ENCODE measurements at regions not wholly inside any gene's neighbourhood (a gene's known extent, or its start where the extent isn't known, plus 50 kb on each side); places are given as distances from the start of the nearest gene placed in this dataset.

DNA sequence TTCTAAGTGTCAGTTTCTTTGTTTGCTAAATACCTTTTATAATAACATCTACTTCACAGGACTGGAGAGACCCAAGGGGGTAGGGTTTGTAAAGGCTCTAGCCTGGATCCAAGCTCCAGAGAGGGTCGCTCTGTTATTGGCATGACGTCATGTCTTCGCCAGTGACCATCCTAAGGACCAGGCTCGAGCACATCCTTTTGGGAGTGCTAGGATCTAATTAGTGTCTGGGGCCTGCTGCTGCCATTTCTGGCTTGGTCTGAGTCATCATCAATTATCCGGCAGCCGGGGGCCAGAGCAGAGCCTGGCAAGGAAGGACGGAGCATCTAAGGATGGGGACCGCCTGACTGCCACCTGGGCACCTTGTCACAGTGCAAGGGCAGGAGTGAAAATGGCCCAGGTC lies 153.0 kb downstream of the NSG2 start:
- no peak for DNase-seq (ENCODE audit: low read depth)
- TF ChIP-seq, protein P1, sequence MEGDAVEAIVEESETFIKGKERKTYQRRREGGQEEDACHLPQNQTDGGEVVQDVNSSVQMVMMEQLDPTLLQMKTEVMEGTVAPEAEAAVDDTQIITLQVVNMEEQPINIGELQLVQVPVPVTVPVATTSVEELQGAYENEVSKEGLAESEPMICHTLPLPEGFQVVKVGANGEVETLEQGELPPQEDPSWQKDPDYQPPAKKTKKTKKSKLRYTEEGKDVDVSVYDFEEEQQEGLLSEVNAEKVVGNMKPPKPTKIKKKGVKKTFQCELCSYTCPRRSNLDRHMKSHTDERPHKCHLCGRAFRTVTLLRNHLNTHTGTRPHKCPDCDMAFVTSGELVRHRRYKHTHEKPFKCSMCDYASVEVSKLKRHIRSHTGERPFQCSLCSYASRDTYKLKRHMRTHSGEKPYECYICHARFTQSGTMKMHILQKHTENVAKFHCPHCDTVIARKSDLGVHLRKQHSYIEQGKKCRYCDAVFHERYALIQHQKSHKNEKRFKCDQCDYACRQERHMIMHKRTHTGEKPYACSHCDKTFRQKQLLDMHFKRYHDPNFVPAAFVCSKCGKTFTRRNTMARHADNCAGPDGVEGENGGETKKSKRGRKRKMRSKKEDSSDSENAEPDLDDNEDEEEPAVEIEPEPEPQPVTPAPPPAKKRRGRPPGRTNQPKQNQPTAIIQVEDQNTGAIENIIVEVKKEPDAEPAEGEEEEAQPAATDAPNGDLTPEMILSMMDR (IDR thresholded peaks at IDR 0.05; ENCODE audit: insufficient read depth, low read depth, low read length, missing control alignments) = no peak

DNA sequence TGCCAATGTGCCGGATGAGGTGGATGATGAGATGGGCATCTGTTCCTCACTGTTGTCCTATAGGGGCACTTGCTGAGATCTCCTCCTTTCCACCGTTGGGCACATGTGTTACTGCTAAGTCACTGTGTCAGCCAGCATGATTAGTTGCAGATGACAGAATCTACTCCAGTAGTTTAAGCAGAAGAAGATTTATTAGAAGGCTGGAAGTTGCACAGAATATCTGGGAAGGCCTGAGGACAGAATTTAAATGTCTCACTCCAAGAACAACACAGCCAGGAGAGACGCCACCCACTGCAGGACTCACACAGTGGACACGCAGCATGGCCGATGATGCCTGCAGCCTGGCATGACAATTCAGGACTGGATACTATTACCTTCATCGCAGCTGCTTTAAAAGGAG lies 157.5 kb downstream of the NSG2 start:
- TF ChIP-seq, protein P1 (IDR thresholded peaks at IDR 0.05; ENCODE audit: insufficient read depth, low read depth, low read length, missing control alignments) = no peak
- no peak for DNase-seq (ENCODE audit: low read depth)
- H3K4me3 ChIP-seq (ENCODE audit: low read depth, low read length) = no peak overlapping the region

More for the DNA sequence above, 153.0 kb downstream of the NSG2 start:
- H3K4me3 ChIP-seq (ENCODE audit: low read depth, low read length) = no peak overlapping the region

DNA sequence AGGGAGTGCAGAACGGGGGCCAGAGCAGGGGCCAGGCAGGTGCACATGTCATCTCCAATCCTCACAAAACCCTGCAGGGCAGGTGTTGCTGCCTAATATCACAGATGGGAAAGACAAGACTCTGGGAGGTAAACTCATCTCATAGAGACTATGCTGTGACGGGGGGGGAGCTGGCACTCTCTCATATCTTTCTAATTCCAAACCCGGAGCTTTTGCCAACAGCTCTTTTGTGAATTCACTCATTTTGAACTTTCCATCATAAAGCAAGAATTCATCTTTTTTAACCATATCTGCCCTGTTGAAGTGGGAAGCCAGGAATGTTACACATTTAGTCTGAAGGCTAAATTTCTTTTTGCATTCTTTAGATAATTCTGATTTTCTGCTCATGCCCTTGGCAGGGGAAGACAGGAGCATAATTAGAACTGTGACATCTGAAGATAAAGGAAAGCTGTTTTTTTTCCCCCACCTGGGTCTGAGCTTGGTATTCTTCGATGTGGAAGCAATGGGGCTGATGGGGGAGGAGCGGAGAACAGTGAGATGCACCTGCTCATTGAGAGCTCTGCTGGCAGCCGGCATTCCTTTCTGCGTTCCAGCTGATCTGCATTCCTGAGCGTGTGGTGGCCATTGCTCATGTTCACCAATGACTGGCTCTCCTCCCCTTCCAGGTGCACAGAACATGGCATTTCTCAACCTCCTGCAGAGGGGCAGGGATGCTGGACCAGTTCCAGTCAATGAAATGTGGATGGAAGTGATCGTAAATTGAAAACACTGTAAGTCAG lies 159.2 kb downstream of the NSG2 start:
- no peak overlapping the region for H3K4me3 ChIP-seq (ENCODE audit: low read depth, low read length)
- no peak for DNase-seq (ENCODE audit: low read depth)
- TF ChIP-seq, protein P1 (IDR thresholded peaks at IDR 0.05; ENCODE audit: insufficient read depth, low read depth, low read length, missing control alignments) = no peak

DNA sequence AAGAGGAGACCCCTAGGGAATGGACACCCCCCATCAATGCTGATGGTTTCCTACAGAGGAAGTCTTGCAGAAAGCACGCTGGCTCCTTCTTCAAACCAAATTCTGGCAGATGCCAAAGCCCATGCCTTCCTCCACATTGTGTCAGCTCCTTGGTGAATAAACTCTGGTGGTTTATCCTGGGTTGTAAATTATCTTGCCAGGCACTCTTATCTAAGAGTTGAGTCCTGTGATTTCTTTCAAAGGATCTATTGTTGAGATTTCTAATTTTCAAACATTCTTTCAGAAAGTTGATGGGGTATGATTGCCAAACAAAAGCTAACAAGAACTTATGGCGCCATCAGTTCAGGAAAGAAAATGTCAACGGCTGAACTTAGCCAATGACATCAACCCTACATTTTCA lies 160.4 kb downstream of the NSG2 start:
- H3K4me3 ChIP-seq (ENCODE audit: low read depth, low read length) = no peak overlapping the region
- TF ChIP-seq, protein P1 (IDR thresholded peaks at IDR 0.05; ENCODE audit: insufficient read depth, low read depth, low read length, missing control alignments) = no peak
- no peak for DNase-seq (ENCODE audit: low read depth)

DNA sequence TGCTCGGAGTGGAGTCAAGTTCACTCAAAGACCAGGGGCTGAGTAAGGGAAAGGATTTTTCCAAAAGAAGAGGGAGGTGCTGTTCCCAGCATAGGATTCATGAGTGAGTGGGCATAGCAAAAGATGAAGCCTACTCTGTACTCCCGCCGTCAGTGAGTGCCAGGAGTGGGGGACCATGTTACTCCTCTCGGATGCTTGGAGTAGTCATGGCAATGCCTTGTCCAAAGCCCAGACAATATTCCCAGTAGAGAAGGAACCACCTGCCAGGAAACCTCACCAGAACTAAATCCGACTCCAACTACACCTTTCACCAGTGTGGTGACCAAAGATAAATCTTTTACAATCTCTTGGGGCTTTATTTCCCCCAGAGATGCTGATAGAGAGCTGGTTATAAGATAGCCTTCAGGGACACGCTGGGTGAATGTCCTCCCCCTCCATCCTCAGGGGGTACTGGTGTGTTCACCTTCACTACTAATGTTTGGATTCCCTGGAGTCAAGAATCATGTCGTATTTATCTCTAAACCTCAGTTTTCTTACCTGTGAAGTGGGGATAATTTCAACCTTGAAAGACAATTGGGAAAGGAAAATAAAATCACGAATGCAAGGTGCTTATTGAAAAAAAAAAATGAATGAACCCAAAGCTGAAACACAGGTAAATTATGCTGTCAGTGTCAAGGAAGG lies 165.2 kb downstream of the NSG2 start:
- no peak overlapping the region for H3K4me3 ChIP-seq (ENCODE audit: low read depth, low read length)
- TF ChIP-seq, protein P1 (IDR thresholded peaks at IDR 0.05; ENCODE audit: insufficient read depth, low read depth, low read length, missing control alignments) = no peak
- no peak for DNase-seq (ENCODE audit: low read depth)

DNA sequence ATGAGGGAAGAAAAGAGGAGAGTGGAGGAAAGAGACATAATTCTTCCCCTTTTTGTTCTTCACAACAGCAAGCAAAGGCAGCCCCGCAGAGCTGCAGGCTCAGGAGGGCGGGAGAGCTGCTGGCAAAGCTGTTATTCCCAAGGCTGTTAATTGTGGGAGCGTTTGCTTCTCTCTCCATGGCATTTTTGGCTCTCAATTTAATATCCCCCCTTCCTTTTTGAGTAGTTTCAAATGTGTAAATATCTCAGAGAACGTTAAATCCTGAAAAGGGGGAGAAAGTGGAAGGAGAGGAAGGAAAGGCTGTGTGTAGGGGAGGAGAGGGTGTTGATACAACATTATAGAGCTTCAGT lies 165.7 kb downstream of the NSG2 start:
- H3K4me3 ChIP-seq (ENCODE audit: low read depth, low read length) = no peak overlapping the region
- DNase-seq (ENCODE audit: low read depth) = no peak
- TF ChIP-seq, protein P1 (IDR thresholded peaks at IDR 0.05; ENCODE audit: insufficient read depth, low read depth, low read length, missing control alignments) = no peak
